Neural cell (in vitro differentiated cells): ENCODE measurements at regions not wholly inside any gene's neighbourhood (a gene's known extent, or its start where the extent isn't known, plus 50 kb on each side); places are given as distances from the start of the nearest gene placed in this dataset.

Experiments used
- H2AFZ ChIP-seq: fragments of 200-600, 300-800 bp; sonication (generic), shearing (Covaris generic); 2 replicates; pipeline ENCODE4 v1.6.0; 2014; ENCODE audit warnings: low read depth, mild to moderate bottlenecking, antibody characterized with exemption, low read length, moderate library complexity
- H3F3A ChIP-seq: fragments of 200-600 bp; shearing (Covaris generic); 2 replicates; pipeline ENCODE4 v1.6.1; 2016; ENCODE audit warnings: mild to moderate bottlenecking, moderate library complexity, mixed read lengths, antibody characterized with exemption, low read length; ENCODE audit not compliant: insufficient read depth, poor library complexity, severe bottlenecking
- H3K27ac ChIP-seq: fragments of 200-600, 300-800 bp; sonication (generic), shearing (Covaris generic); 2 replicates; pipeline ENCODE4 v1.5.1; 2014; ENCODE audit warnings: mild to moderate bottlenecking, low read length, moderate library complexity
- H3K27me3 ChIP-seq: fragments of 300-800, 200-600 bp; sonication (generic), shearing (Covaris generic); 2 replicates; pipeline ENCODE4 v1.6.0; 2014; ENCODE audit warnings: mild to moderate bottlenecking, low read depth, low read length, moderate library complexity; ENCODE audit not compliant: insufficient read depth
- H3K36me3 ChIP-seq: fragments of 300-800, 200-600 bp; sonication (generic), shearing (Covaris generic); 2 replicates; pipeline ENCODE4 v1.5.1; 2014; ENCODE audit warnings: mild to moderate bottlenecking, antibody characterized with exemption, low read length, moderate library complexity; ENCODE audit not compliant: insufficient read depth
- H3K4me2 ChIP-seq: fragments of 300-800, 200-600 bp; sonication (generic), shearing (Covaris generic); 2 replicates; pipeline ENCODE4 v1.6.0; 2014; ENCODE audit warnings: mild to moderate bottlenecking, low read length
- H3K4me3 ChIP-seq: fragments of 300-800, 200-600 bp; sonication (generic), shearing (Covaris generic); 2 replicates; pipeline ENCODE4 v1.5.1; 2014; ENCODE audit warnings: mild to moderate bottlenecking, low read length, moderate library complexity
- H3K79me2 ChIP-seq: fragments of 200-600 bp; shearing (Covaris generic); replicated peaks from 2 replicates; pipeline ENCODE4 v1.6.0; 2014; ENCODE audit warnings: mild to moderate bottlenecking, low read length, moderate library complexity; ENCODE audit not compliant: insufficient read depth
- H3K9ac ChIP-seq: fragments of 300-800, 200-600 bp; sonication (generic), shearing (Covaris generic); 2 replicates; pipeline ENCODE4 v1.6.1; 2016; ENCODE audit warnings: mild to moderate bottlenecking, low read length, mixed read lengths
- H3K9me2 ChIP-seq: fragments of 200-600 bp; shearing (Covaris generic); 2 replicates; pipeline ENCODE4 v1.6.1; 2016; ENCODE audit warnings: mild to moderate bottlenecking, low read length, mixed read lengths; ENCODE audit not compliant: insufficient read depth
- H3K9me3 ChIP-seq: fragments of 200-600, 300-800 bp; sonication (generic), shearing (Covaris generic); 2 replicates; pipeline ENCODE4 v1.6.1; 2016; ENCODE audit warnings: mild to moderate bottlenecking, mixed run types, low read length, moderate library complexity, mixed read lengths
- H4K20me1 ChIP-seq: fragments of 200-600 bp; shearing (Covaris generic); 2 replicates; pipeline ENCODE4 v1.6.1; 2016; ENCODE audit warnings: mild to moderate bottlenecking, mixed run types; ENCODE audit not compliant: insufficient read depth
- CTCF ChIP-seq: fragments of 450-650 bp; IDR thresholded peaks from 2 replicates; pipeline ENCODE4 v1.5.1; 2014; ENCODE audit warnings: antibody characterized with exemption, mild to moderate bottlenecking, moderate library complexity; ENCODE audit not compliant: poor library complexity, severe bottlenecking
- EP300 ChIP-seq: fragments of 450-650 bp; conservative IDR thresholded peaks from 2 replicates; pipeline ENCODE4 v1.6.1; 2014; ENCODE audit warnings: antibody characterized with exemption, mild to moderate bottlenecking, moderate library complexity; ENCODE audit not compliant: poor library complexity, severe bottlenecking
- EZH2 ChIP-seq: fragments of 200-600, 300-800 bp; shearing (Covaris generic), sonication (generic); IDR thresholded peaks from 2 replicates; pipeline ENCODE4 v1.6.1; 2014; ENCODE audit warnings: antibody characterized with exemption, low read length, borderline replicate concordance, mild to moderate bottlenecking; ENCODE audit not compliant: insufficient read depth, poor library complexity, severe bottlenecking
- MXI1 ChIP-seq: fragments of 450-650 bp; conservative IDR thresholded peaks from 2 replicates; pipeline ENCODE4 v1.6.1; 2014; ENCODE audit warnings: antibody characterized with exemption, mild to moderate bottlenecking; ENCODE audit not compliant: poor library complexity, severe bottlenecking
- POLR2AphosphoS5 ChIP-seq: IDR thresholded peaks from 2 replicates; pipeline ENCODE4 v1.6.1; 2012
- RAD21 ChIP-seq: fragments of 450-650 bp; conservative IDR thresholded peaks from 2 replicates; pipeline ENCODE4 v1.6.1; 2014; ENCODE audit warnings: antibody characterized with exemption, mild to moderate bottlenecking, moderate library complexity
- REST ChIP-seq: IDR thresholded peaks from 2 replicates; pipeline ENCODE4 v1.6.1; 2012; ENCODE audit warnings: borderline replicate concordance
- SMC3 ChIP-seq: fragments of 450-650 bp; conservative IDR thresholded peaks from 2 replicates; pipeline ENCODE4 v1.6.1; 2014; ENCODE audit warnings: antibody characterized with exemption, mild to moderate bottlenecking, moderate library complexity; ENCODE audit not compliant: poor library complexity
- TAF1 ChIP-seq: IDR thresholded peaks from 2 replicates; pipeline ENCODE4 v1.6.1; 2012; ENCODE audit warnings: low read depth

GRCh38 chr12:38053113-38053512 is 263.5 kb upstream of the ALG10B start:
- H3K79me2 ChIP-seq = no peaks in the 10 kb centered on the region
- no peaks in the 10 kb centered on the region for H3K36me3 ChIP-seq
- no peak overlapping the region for H2AFZ ChIP-seq
- H3K4me2 ChIP-seq = no peak overlapping the region
- TF ChIP-seq CTCF = no peak
- no peak for TF ChIP-seq RAD21
- no peak for TF ChIP-seq EP300
- TF ChIP-seq SMC3 = no peak
- TF ChIP-seq POLR2AphosphoS5 = no peak
- TF ChIP-seq EZH2 = no peak
- no peak for TF ChIP-seq REST
- no peak for TF ChIP-seq TAF1
- TF ChIP-seq MXI1 = no peak
- H3K4me3 ChIP-seq = no peak overlapping the region
- no peaks in the 10 kb centered on the region for H3K9me3 ChIP-seq
- H3K9me2 ChIP-seq = no peaks in the 10 kb centered on the region
- no peaks in the 10 kb centered on the region for H3K27me3 ChIP-seq
- no peaks in the 10 kb centered on the region for H3F3A ChIP-seq
- no peak overlapping the region for H3K9ac ChIP-seq
- H4K20me1 ChIP-seq = no peaks in the 10 kb centered on the region
- H3K27ac ChIP-seq = no peak overlapping the region

- Histone ChIP-seq H3K9me3 (no peaks in the 10 kb centered on the region), H3F3A (no peaks in the 10 kb centered on the region), H3K4me2 (no peak overlapping the region), H3K9ac (no peak overlapping the region), H3K27me3 (no peaks in the 10 kb centered on the region), H2AFZ (no peak overlapping the region), H3K79me2 (no peaks in the 10 kb centered on the region), H3K4me3 (no peak overlapping the region), H3K36me3 (no peaks in the 10 kb centered on the region), H4K20me1 (no peaks in the 10 kb centered on the region), H3K9me2 (no peaks in the 10 kb centered on the region), H3K27ac (no peak overlapping the region)
- TF ChIP-seq POLR2AphosphoS5 (no peak), CTCF (no peak), EZH2 (no peak), REST (no peak), SMC3 (no peak), MXI1 (no peak), TAF1 (no peak), EP300 (no peak), RAD21 (no peak)
Observed at GRCh38 chr12:38053655-38054464, 262.7 kb upstream of the ALG10B start.
